Superior temporal gyrus (tissue), 1 donor: ENCODE measurements at regions not wholly inside any gene's neighbourhood (a gene's known extent, or its start where the extent isn't known, plus 50 kb on each side); places are given as distances from the start of the nearest gene placed in this dataset.

ENCODE experiments used
- DNase-seq: peaks from one replicate; pipeline ENCODE4 v3.0.0-alpha.2; 2016; ENCODE audit errors: extremely low spot score

- no peak for DNase-seq
These were observed 230.6 kb upstream of the CPEB2 start for GRCh38 chr4:14771504-14772175.

DNA sequence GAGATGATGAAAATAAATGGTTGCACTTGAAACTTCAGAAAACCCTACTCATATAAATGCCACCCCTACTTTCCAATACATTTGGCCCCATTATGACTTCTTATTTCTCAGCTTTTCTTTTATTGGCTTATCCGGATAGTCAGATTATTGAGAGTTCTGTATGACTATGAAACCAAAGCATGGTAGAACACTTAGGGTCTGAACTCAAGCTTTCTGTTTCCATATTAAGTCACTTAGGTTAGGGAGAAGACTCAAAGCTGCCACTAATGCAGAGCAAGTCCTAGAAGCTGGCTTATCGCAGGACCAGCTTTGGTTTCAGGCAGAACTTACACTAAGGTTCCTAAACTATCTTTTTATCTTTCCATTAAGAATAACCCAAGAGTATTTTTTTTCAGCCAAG lies 229.9 kb upstream of the CPEB2 start:
- no peak for DNase-seq

- no peak for DNase-seq
These were observed 219.0 kb upstream of the CPEB2 start for GRCh38 chr4:14783011-14783877.

DNA sequence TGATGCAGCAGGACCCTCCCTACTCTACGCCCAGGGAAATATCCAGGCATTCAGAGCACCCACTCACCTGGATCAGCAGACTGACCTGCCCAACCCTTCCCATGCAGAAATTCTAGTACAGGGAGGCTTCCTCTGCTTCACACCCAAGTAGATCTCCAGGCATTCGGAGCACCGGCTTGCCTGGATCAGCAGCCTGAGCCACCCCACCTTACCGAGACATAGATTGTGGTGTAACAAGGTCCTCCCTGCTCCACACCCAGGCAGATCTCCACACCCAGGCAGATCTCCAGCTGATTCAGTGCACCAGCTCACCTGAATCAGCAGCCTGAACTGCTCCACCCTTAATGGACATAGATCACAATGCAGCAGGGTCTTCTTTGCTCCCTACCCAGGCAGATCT lies 215.1 kb upstream of the CPEB2 start:
- no peak for DNase-seq

DNA sequence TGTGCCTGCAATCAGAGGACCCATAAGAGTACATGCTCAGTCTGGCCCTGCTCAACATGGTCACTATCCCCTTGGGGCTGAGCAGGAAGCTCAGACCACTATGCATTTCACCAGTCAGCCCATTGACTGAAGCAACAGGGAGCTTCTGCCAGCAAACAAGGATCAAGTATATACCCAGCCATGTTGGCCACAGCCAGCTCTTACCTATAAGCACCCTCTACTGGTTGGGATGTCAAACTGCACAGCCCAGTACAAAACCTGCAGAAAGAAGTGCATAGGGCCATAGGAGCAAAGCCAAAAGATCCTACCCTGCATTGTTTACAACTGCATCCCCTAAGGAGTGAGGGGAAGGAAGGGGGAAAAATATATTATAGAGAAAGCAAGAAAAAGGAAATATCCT lies 214.4 kb upstream of the CPEB2 start:
- DNase-seq: no peak

GRCh38 chr4:14790494-14790893 lies 211.8 kb upstream of the CPEB2 start:
- DNase-seq: no peak

GRCh38 chr4:14792702-14793227 lies 209.5 kb upstream of the CPEB2 start:
- DNase-seq: no peak

GRCh38 chr4:14800977-14801376 lies 201.3 kb upstream of the CPEB2 start:
- no peak for DNase-seq

DNA sequence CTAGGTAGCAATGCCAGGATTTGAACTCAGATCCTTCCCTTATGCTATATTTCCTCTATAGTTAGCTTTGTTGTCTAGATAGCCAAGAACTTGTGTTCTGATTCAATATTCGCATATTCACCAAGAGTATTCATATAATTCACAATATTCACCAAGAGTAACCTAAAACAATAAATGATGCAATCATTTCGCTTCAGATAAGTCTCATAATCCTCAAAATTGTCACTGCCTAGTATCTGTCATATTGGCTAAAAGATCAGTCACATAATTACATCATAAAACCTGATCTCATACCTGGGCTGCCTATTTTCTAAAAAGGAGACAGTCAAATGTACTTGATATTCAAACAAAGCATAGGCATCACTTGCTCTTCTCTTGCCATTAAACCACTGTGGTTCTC lies 199.7 kb upstream of the CPEB2 start:
- DNase-seq: no peak

GRCh38 chr4:14807856-14808255 lies 194.4 kb upstream of the CPEB2 start:
- DNase-seq: no peak

- no peak for DNase-seq
These were observed 193.1 kb upstream of the CPEB2 start for GRCh38 chr4:14809203-14809602.

GRCh38 chr4:14810121-14810520 lies 192.2 kb upstream of the CPEB2 start:
- DNase-seq: no peak

- DNase-seq: no peak
These were observed 191.7 kb upstream of the CPEB2 start for GRCh38 chr4:14810568-14810967.

- DNase-seq: no peak
These were observed 190.2 kb upstream of the CPEB2 start for GRCh38 chr4:14812101-14812500.

- DNase-seq: no peak
These were observed 185.5 kb upstream of the CPEB2 start for GRCh38 chr4:14816623-14817261.

GRCh38 chr4:14824189-14824588 lies 178.1 kb upstream of the CPEB2 start:
- DNase-seq: no peak

- DNase-seq: no peak
These were observed 175.2 kb upstream of the CPEB2 start for GRCh38 chr4:14827111-14827510.

DNA sequence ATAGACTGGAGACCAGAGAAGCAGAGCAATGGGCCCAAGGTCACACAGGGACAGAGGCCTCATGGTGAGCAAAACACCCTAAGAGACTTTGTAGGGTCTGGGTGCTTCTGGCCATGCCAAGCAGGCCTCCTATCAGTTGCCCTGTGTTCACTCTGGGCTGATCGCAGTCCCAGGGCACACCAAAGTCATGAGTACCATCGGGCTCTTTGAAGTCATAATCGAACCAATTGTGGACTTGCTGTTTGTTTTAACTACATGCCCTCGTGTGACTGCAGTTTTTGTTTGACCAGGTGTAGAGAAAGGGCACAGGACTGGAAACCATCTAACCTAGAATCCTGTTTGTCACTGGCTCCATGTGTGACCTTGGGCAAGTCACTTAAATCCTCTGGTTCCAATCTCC lies 172.5 kb upstream of the CPEB2 start:
- no peak for DNase-seq

DNA sequence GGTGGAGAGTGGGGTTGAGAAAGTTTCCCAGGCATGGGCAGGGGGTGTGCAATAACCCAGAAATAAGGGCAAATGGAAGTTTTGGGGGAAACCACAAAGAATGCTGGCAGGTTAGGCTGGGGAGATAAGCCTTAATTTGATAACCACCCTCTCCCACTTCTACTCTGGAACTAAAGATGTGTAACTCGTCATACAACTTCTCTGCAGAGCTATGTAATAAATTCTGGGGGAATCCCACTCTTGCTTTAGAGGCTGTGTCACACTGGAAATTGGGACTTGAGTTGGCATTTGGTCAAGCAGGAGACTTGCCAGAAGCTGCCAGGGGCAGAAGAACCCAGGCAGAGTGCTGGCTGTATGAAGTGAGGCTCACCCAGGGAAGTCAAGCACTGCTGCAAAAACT lies 170.9 kb upstream of the CPEB2 start:
- DNase-seq: no peak

DNA sequence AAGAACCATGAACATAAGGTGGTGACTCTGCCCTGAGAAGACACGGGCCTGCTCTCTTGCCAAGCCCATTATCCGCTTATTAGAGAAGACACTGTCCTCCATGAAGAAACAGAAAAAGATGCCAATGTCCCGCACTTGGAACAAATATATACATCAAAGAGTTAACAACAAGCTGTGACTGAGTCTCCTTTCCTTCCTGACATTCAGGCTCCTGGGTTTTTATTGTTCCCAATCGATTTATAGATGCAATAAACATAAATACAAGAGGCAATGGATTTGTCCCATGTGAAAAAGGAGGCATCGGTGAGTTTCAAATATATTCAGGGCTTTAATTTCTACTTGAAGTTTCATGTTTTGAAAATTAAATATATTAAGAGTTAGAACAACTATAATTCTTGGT lies 169.2 kb upstream of the CPEB2 start:
- no peak for DNase-seq

DNA sequence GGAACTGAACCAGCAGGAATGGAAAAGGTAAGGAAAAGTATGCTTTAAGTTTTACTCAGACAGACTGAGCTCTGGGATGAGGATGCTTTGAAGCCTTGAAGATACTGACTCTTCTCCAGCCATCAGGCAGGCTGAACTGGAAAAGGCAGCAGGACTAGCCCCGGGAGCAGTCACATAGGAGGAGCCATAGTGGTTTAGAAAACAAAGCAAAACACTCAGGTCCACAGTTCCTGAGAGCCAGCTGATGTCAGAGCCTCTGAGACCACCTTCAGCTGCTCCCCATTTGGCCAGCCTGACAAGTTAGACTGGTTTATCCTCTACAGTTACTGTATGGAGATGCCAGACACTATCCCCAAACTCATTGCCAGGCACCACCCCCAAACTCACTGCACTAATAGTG lies 167.9 kb upstream of the CPEB2 start:
- DNase-seq: no peak

- DNase-seq: no peak
These were observed 167.0 kb upstream of the CPEB2 start for GRCh38 chr4:14835288-14835687.
